WERI-Rb-1 (cell line): ENCODE measurements at regions not wholly inside any gene's neighbourhood (a gene's known extent, or its start where the extent isn't known, plus 50 kb on each side); places are given as distances from the start of the nearest gene placed in this dataset.

Experiments
- DNase-seq: peaks from one replicate; pipeline ENCODE4 v3.0.0-alpha.2; 2020
- H3K27ac ChIP-seq: fragments of 250-450 bp; sonication (Bioruptor Pico); 2 replicates; pipeline ENCODE4 v1.5.1; 2020; ENCODE audit warnings: mild to moderate bottlenecking, moderate library complexity
- H3K27me3 ChIP-seq: fragments of 250-450 bp; sonication (Bioruptor Pico); 2 replicates; pipeline ENCODE4 v1.5.1; 2021; ENCODE audit warnings: mild to moderate bottlenecking, low read depth, moderate library complexity; ENCODE audit not compliant: insufficient read depth, severe bottlenecking
- H3K36me3 ChIP-seq: fragments of 250-450 bp; sonication (Bioruptor Pico); 2 replicates; pipeline ENCODE4 v1.5.1; 2020; ENCODE audit warnings: mild to moderate bottlenecking, moderate library complexity
- H3K4me3 ChIP-seq: 2 replicates; pipeline ENCODE4 v1.5.1; 2011; ENCODE audit warnings: low read depth, mild to moderate bottlenecking, control low read depth, low read length
- H3K9me3 ChIP-seq: fragments of 250-450 bp; sonication (Bioruptor Pico); 2 replicates; pipeline ENCODE4 v1.5.1; 2021; ENCODE audit warnings: mild to moderate bottlenecking, moderate library complexity; ENCODE audit not compliant: severe bottlenecking
- TF ChIP-seq, protein P1 (sequence below): IDR thresholded peaks from 2 replicates; pipeline ENCODE4 v1.5.1; 2011; ENCODE audit warnings: low read depth, mild to moderate bottlenecking, control low read depth, inconsistent platforms, low read length

GRCh38 chr7:121002-121785, 71.2 kb upstream of the FAM20C start:
- TF ChIP-seq, protein P1, sequence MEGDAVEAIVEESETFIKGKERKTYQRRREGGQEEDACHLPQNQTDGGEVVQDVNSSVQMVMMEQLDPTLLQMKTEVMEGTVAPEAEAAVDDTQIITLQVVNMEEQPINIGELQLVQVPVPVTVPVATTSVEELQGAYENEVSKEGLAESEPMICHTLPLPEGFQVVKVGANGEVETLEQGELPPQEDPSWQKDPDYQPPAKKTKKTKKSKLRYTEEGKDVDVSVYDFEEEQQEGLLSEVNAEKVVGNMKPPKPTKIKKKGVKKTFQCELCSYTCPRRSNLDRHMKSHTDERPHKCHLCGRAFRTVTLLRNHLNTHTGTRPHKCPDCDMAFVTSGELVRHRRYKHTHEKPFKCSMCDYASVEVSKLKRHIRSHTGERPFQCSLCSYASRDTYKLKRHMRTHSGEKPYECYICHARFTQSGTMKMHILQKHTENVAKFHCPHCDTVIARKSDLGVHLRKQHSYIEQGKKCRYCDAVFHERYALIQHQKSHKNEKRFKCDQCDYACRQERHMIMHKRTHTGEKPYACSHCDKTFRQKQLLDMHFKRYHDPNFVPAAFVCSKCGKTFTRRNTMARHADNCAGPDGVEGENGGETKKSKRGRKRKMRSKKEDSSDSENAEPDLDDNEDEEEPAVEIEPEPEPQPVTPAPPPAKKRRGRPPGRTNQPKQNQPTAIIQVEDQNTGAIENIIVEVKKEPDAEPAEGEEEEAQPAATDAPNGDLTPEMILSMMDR = no peak
- H3K4me3 ChIP-seq = no peak overlapping the region

DNA sequence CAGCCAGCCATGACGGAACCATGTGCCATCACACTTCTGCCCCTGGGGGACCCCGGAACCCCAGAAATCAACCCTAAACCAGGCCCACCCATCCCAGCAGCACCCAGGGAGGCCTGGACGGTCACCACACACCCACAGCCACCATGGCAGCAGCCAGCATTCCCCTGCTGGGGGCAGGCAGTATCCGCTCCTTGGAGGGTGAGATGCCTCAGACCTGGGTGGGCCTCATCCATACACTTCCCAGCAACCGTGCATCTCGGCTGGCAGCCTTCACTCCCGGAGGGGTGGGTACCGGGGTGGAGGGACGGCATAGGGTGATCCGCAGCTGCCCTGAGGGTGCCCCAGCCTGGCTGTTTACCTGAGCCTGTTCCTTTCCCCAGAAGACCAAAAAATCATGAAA, 69.1 kb upstream of the FAM20C start:
- H3K4me3 ChIP-seq = no peak overlapping the region
- no peaks in the 10 kb centered on the region for H3K9me3 ChIP-seq
- TF ChIP-seq, protein P1 = 0 out of 2 replicates have a peak, but pooled peaks have one; percentile 13
- no peaks in the 10 kb centered on the region for H3K36me3 ChIP-seq
- no peaks in the 10 kb centered on the region for H3K27me3 ChIP-seq
- H3K27ac ChIP-seq = no peak overlapping the region
- no peak for DNase-seq

More at GRCh38 chr7:121002-121785, 71.2 kb upstream of the FAM20C start:
- Histone ChIP-seq H3K27ac (no peak overlapping the region), H3K36me3 (no peaks in the 10 kb centered on the region), H3K9me3 (no peaks in the 10 kb centered on the region), H3K27me3 (no peaks in the 10 kb centered on the region)
- no peak for DNase-seq

DNA sequence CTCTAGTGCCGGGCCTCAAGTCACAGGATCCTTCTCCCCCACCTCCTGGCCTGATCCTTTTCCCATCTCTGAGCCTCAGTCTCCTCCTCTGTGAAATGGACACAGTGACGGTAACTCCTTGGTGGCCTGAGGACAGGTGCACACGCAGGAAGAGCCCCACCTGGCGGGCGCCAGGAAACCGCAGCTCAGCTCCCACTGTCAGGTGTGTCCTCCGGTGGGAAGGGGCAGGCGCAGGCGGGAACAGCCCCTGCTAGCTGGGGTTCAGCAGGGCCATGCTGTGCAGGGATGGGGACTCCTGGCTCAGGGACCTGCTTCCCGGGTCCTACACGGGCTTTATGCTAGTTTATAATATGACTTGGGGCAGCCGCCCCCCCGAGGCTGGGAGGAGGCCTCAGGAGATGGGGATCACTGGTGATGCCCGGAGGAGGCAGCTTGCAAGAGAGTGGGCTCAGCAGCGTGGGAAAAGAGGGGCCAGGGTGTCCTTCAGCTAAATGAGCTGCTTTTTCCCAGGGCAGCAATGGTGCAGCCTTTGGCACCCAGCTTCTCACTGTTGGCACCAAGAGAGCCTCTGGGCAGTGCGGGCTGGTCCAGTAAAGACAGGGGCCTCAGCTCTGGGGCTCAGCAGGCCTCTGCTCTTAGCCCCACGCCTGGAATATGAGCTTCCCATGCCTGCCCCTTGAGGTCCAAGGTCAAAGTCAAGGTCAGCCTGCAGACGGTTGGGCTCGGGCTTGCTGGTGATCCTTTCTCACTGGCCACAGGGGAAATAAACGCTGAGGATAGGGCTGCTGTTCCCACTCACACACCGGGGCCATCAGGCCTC, 68.0 kb upstream of the FAM20C start:
- TF ChIP-seq, protein P1 = no peak
- Histone ChIP-seq H3K27ac (no peak overlapping the region), H3K36me3 (no peaks in the 10 kb centered on the region), H3K9me3 (no peaks in the 10 kb centered on the region), H3K4me3 (no peak overlapping the region), H3K27me3 (no peaks in the 10 kb centered on the region)
- no peak for DNase-seq

DNA sequence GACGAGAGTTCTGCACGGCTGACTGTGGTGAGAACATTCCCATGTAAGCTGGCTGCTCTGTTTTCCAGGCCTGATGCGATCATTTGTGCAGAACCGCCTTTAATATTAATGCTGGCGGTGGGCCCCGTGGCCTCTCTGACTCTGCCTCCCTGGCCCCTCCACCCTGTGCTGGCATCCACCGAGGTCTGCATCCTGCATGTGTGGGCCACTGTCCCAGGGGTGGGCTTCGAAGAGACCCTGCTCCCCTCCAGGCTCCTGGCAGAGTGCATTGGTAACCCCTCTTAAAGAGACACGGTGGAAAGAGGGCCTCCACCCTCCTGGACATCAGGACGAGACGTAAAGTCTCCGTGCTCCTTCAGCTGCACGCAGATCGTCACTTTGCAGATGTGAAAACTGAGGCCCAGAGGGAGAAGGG, 67.3 kb upstream of the FAM20C start:
- TF ChIP-seq, protein P1 = no peak
- no peaks in the 10 kb centered on the region for H3K36me3 ChIP-seq
- no peaks in the 10 kb centered on the region for H3K27me3 ChIP-seq
- no peak overlapping the region for H3K27ac ChIP-seq
- H3K4me3 ChIP-seq = no peak overlapping the region
- H3K9me3 ChIP-seq = no peaks in the 10 kb centered on the region
- no peak for DNase-seq

DNA sequence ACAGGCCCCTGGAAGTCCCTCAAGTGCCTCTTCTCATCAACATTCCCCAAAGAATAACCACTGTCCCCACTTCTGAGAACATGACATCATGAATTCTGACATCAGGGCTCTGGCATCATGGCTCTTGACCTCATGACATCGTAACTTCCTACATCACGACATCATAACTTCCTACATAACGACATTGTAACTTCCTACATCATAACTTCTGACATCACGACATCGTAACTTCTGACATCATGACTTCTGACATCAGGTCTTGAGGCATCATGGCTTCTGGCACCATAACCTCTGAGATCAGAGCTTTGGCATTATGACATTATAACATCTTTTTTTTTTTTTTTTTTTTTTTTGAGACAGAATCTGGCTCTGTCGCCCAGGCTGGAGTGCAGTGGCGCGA, 66.7 kb upstream of the FAM20C start:
- Histone ChIP-seq H3K9me3 (no peaks in the 10 kb centered on the region), H3K36me3 (no peaks in the 10 kb centered on the region), H3K27me3 (no peaks in the 10 kb centered on the region)

More for the DNA sequence above, 66.7 kb upstream of the FAM20C start:
- TF ChIP-seq, protein P1 = no peak
- no peak for DNase-seq
- H3K4me3 ChIP-seq = no peak overlapping the region
- no peak overlapping the region for H3K27ac ChIP-seq
